HCT116 (cell line): ENCODE measurements at regions not wholly inside any gene's neighbourhood (a gene's known extent, or its start where the extent isn't known, plus 50 kb on each side); places are given as distances from the start of the nearest gene placed in this dataset.

Experiments used
- ATAC-seq: fragments of 200-7000 bp; cut with Tn5 transposase; 2 replicates; pipeline ENCODE4 v1.9.1; 2020; ENCODE audit warnings: mild to moderate bottlenecking, moderate library complexity
- BruUV-seq: library from RNA; stranded (reverse); fragments of 400-500 nt; replicated peaks from 2 replicates; lab custom pipeline; 2021; lab: Mats Ljungman, UMichigan
- CTCF ChIA-PET: fragments of 300-600 bp; sonication (Branson Sonifier 250); formaldehyde crosslinking; loops from one replicate; lab custom pipeline; 2021; ENCODE audit warnings: antibody characterized with exemption; lab: Charles Lee
- POLR2A ChIA-PET: fragments of 300-600, 350-600 bp; sonication (Branson Sonifier 250); formaldehyde crosslinking; loops from one replicate; lab custom pipeline; 2021; ENCODE audit warnings: antibody characterized with exemption; lab: Charles Lee
- RAD21 ChIA-PET, 2 experiments: fragments of 300-600 bp; sonication (Branson Sonifier 250); formaldehyde crosslinking; loops; one replicate each; lab custom pipeline; 2023; ENCODE audit warnings: low total read pairs in 2 of 2; ENCODE audit not compliant: uncharacterized antibody in 2 of 2, unreplicated experiment in 2 of 2, low non-redundant PET in 1 of 2; lab: Charles Lee
- DNase-seq: peaks from one replicate; pipeline ENCODE4 v3.0.0-alpha.2; 2010; ENCODE audit warnings: low read depth, low spot score
- H2AFZ ChIP-seq: fragments of 200-600 bp; shearing (Covaris generic), sonication (generic); 2 replicates; pipeline ENCODE4 v1.6.1; 2017; ENCODE audit warnings: low read depth, mixed run types, mixed read lengths, antibody characterized with exemption, low read length; ENCODE audit not compliant: poor library complexity, severe bottlenecking
- H3K27ac ChIP-seq: 2 replicates; pipeline ENCODE4 v1.5.1; 2012; ENCODE audit warnings: low read depth, low read length
- H3K27me3 ChIP-seq: fragments of 200-600 bp; sonication (generic); 2 replicates; pipeline ENCODE4 v1.6.1; 2016; ENCODE audit warnings: mixed run types, low read length, mixed read lengths; ENCODE audit not compliant: insufficient read depth
- H3K36me3 ChIP-seq, 2 experiments: fragments of 200-500 bp in 1 of 2; fragments of 200-600 bp in 1 of 2; sonication (Bioruptor generic) in 1 of 2; sonication (generic) in 1 of 2; 2 replicates each; pipeline versions ENCODE4 v1.5.1 to v1.6.1; 2014 to 2016; ENCODE audit warnings: low read length in 2 of 2, inconsistent platforms in 1 of 2, mixed read lengths in 1 of 2, mixed run types in 1 of 2; ENCODE audit not compliant: insufficient read depth in 2 of 2, control insufficient read depth in 1 of 2
- H3K4me1 ChIP-seq, 2 experiments: fragments of 200-600 bp in 1 of 2; sonication (generic) in 1 of 2; 2 replicates each; pipeline versions ENCODE4 v1.5.1 to v1.6.1; 2012 to 2017; ENCODE audit warnings: low read length in 2 of 2, inconsistent platforms in 1 of 2, mild to moderate bottlenecking in 1 of 2, mixed read lengths in 1 of 2, mixed run types in 1 of 2, moderate library complexity in 1 of 2; ENCODE audit not compliant: insufficient read depth in 2 of 2, control insufficient read depth in 1 of 2
- H3K4me2 ChIP-seq: fragments of 200-600 bp; sonication (generic); 2 replicates; pipeline ENCODE4 v1.6.1; 2017; ENCODE audit warnings: mixed run types, low read length, mixed read lengths
- H3K4me3 ChIP-seq, 2 experiments: fragments of 200-600 bp in 1 of 2; sonication (generic) in 1 of 2; replicated peaks in 1 of 2; 2 replicates each; pipeline ENCODE4 v1.5.1; 2011 to 2016; ENCODE audit warnings: low read length in 2 of 2, control low read depth in 1 of 2, low read depth in 1 of 2, mild to moderate bottlenecking in 1 of 2, mixed read lengths in 1 of 2, mixed run types in 1 of 2
- H3K79me2 ChIP-seq: fragments of 200-600 bp; sonication (generic); 2 replicates; pipeline ENCODE4 v1.6.1; 2017; ENCODE audit warnings: mild to moderate bottlenecking, mixed run types, low read length, moderate library complexity, mixed read lengths; ENCODE audit not compliant: insufficient read depth
- H3K9ac ChIP-seq: fragments of 200-600 bp; sonication (generic); 2 replicates; pipeline ENCODE4 v1.6.1; 2016; ENCODE audit warnings: low read length, mixed read lengths
- H3K9me2 ChIP-seq: fragments of 200-600 bp; sonication (generic), shearing (Covaris generic); 2 replicates; pipeline ENCODE4 v1.6.1; 2017; ENCODE audit warnings: mixed run types, mild to moderate bottlenecking, moderate library complexity; ENCODE audit not compliant: insufficient read depth
- H3K9me3 ChIP-seq, 2 experiments: fragments of 200-500 bp in 1 of 2; fragments of 200-600 bp in 1 of 2; sonication (Bioruptor generic) in 1 of 2; sonication (generic) in 1 of 2; 2 replicates each; pipeline ENCODE4 v1.6.1; 2014 to 2017; ENCODE audit warnings: low read length in 2 of 2, mixed read lengths in 2 of 2, inconsistent platforms in 1 of 2, low read depth in 1 of 2, mild to moderate bottlenecking in 1 of 2, mixed run types in 1 of 2, moderate library complexity in 1 of 2; ENCODE audit not compliant: control insufficient read depth in 1 of 2, insufficient read depth in 1 of 2
- H4K20me1 ChIP-seq: fragments of 200-600 bp; sonication (generic), shearing (Covaris generic); 2 replicates; pipeline ENCODE4 v1.6.1; 2017; ENCODE audit warnings: mixed run types, mild to moderate bottlenecking, moderate library complexity; ENCODE audit not compliant: insufficient read depth
- EZH2phosphoT487 ChIP-seq: fragments of 200-600 bp; IDR thresholded peaks from 2 replicates; pipeline ENCODE4 v1.6.1; 2018; ENCODE audit warnings: antibody characterized with exemption, borderline replicate concordance
- JUND ChIP-seq: IDR thresholded peaks from 2 replicates; pipeline ENCODE4 v1.6.1; 2012
- REST ChIP-seq: IDR thresholded peaks from 2 replicates; pipeline ENCODE4 v1.6.1; 2012; ENCODE audit warnings: low read depth
- SP1 ChIP-seq: IDR thresholded peaks from 2 replicates; pipeline ENCODE4 v1.6.1; 2012; ENCODE audit warnings: low read depth
- TCF7L2 ChIP-seq: IDR thresholded peaks from 2 replicates; pipeline ENCODE4 v1.7.0; 2011; ENCODE audit warnings: borderline replicate concordance, inconsistent platforms; ENCODE audit not compliant: insufficient read depth, insufficient read length; ENCODE audit errors: extremely low read depth
- YY1 ChIP-seq: IDR thresholded peaks from 2 replicates; pipeline ENCODE4 v1.6.1; 2011; ENCODE audit warnings: low read length, low read depth, moderate library complexity, mild to moderate bottlenecking; ENCODE audit not compliant: insufficient replicate concordance; ENCODE audit errors: extremely low read depth
- ZBTB33 ChIP-seq: IDR thresholded peaks from 2 replicates; pipeline ENCODE4 v1.6.1; 2011; ENCODE audit warnings: mild to moderate bottlenecking, low read length, moderate library complexity; ENCODE audit not compliant: insufficient replicate concordance; ENCODE audit errors: extremely low read depth
- intact Hi-C: fragments of 100-400 bp; cut with micrococcal nuclease; formaldehyde crosslinking; loops from 2 replicates; pipeline ENCODE4 v1.10.0; 2022

- H3K9me3 ChIP-seq: no peaks in the 10 kb centered on the region
- intact Hi-C loops: no loop called here
- ATAC-seq (no peak), DNase-seq (no peak)
- POLR2A ChIA-PET: no interaction called here
- H3K27me3 ChIP-seq: no peaks in the 10 kb centered on the region
- RAD21 ChIA-PET: no interaction called here
- H3K27ac ChIP-seq: no peak overlapping the region
- no peaks in the 10 kb centered on the region for H3K36me3 ChIP-seq
- CTCF ChIA-PET: no interaction called here
- no peaks in the 10 kb centered on the region for H3K79me2 ChIP-seq
- no peaks in the 10 kb centered on the region for H3K4me1 ChIP-seq
- H3K4me3 ChIP-seq: no peak overlapping the region
- no peaks in the 10 kb centered on the region for H3K9me2 ChIP-seq
- no peak overlapping the region for H3K4me2 ChIP-seq
- no peaks in the 10 kb centered on the region for H4K20me1 ChIP-seq
- TF ChIP-seq JUND (no peak), ZBTB33 (no peak), REST (no peak), TCF7L2 (no peak), YY1 (no peak), SP1 (no peak), EZH2phosphoT487 (no peak)
- no peak overlapping the region for H2AFZ ChIP-seq
- H3K9ac ChIP-seq: no peak overlapping the region
- no TSS peak for BruUV-seq
These were observed 51.4 kb upstream of the SOD3 start for GRCh38 chr4:24743927-24744326.
